NCI-H446 (cell line): ENCODE measurements at regions not wholly inside any gene's neighbourhood (a gene's known extent, or its start where the extent isn't known, plus 50 kb on each side); places are given as distances from the start of the nearest gene placed in this dataset.
"Not testable (repeated sequence)": the region's sequence is repeated elsewhere in the genome, so short reads cannot be mapped to it uniquely, and the experiment has no call there.

ENCODE experiments used
- DNase-seq, 2 experiments: peaks; one replicate each; lab custom pipeline; 2025; lab: John Stamatoyannopoulos, UW

DNA sequence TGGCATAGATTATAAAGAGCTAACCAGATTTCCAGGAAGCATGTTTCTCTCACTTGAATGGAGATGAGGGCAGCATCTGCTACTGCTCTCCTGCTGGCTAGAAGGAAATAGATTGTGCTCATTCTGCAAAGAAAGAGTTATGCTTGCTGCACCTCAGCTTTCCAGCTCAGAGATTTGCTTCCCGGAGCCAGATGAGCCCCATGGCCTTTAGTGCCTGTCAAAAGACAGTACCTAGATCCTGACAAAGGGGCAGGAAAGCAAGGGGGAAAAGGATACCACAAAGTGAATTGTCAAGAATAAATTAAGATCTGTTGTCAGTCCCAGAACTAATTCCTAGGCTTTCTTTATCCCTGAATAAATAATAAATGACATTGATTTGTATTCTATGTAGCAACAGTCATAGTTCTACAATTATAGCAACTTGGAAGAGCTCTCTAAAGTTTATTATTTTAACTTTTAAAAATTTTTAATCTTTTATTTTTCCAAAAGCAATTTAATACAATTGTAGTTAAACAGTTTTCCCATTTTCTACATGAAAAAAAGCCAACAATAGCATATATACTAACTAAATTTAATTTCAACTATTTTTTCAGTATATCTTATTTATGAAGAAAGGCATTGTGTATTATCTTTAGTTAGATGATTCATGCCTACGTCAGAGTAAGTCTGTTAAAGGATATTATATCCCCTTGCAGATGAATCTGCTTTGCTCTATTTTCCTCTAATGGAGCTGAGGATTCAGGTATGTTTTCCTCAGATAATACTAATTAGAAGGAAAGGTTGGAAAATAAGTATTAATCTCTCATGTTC is 306.1 kb upstream of the DDI1 start:
- DNase-seq, result peak; percentile 72 to 86

DNA sequence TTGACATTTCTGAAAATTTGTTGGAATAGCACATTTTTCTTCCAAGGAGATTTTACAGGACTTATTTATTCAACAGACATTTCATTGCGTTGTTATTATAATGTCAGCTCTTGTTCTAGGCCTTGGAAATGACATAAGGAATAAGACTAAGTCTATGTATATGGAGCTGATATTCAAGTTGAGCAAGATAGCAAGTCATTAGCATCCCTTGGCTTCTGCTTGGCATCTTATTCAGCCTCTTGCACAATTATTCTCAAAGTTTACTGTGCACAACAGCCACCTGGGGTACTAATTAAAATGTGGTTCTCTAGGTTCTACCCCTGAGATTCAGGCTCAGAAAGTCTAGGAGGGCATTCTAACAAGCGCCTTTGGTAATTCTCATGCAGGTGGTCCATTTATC is 304.8 kb upstream of the DDI1 start:
- no peak for DNase-seq

DNA sequence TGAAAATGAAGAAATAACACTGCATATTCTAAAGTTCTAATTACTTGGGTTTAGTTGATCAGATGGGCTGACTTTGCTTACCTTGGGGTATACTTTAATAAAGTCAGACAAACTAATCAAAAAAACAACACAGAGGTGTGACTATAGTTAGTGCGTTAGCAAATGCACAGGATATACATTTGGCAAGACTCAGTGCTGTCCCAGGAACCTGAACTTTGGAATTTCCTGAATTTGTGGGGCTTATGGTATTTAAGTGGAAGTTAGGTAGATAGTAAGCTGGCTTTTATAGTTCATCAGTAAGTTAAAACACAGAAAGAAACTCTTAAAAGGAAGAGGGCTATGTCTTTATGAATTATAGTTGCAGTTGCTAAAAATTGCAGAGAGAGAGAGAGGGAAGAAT is 302.6 kb upstream of the DDI1 start:
- DNase-seq, result no peak

DNA sequence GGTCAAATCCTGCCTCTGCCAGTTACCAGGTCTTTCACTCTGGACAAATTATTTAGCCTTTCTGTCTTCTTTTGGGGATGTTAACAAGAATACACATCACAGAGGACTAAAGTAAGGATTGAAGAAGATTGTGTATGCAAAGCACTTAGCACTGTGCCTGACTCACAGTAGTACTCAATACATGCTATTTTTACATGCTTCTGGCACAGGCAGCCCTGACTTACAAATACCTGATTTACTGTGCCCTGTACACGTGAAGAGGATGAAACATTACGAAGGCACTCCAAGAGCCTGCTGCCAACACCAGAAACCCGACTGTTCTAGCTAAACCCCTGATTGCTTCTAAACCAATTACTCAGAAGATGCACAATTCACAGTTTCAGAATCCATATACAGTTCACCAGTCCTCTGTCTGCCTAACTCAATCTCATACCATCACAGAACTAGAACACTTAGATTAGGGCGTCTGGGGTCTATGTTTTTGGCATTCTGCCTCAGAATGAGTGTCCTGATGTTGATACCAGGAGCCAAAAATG is 300.9 kb upstream of the DDI1 start:
- peak; percentile 34 to 82 for DNase-seq

DNA sequence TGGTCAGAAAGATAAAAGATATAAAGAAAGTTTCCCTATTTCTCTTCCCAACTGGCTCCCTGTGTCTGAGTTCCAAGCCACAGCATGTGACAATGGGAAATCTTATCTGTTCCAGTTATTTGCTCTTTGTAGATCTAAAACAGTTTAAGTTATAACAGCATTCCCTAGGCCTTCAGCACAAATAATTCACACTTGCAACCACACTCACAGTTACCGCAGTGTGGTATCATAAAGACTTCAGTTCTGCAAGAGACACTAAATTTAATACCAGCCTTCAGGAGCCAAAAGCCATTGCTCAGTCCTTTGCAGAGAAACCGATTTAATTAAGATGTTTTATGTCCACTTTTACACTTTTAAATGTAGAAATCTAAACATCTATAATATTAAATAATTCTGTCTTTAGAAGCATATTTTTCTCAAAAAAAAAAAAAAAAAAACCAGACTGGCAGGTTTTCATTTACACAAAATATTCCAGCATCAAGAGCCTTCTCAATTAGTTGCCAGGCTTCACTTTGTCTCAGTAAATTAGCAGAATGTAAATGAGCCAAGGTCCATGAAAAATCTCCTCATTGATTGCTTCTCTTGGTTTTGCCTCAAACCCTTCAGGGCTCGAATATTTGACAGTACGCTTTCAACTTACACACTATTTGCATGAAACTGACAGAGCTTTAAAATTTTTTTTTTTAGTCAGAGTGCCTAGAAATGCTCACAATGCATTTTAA is 300.0 kb upstream of the DDI1 start:
- no peak for DNase-seq

DNA sequence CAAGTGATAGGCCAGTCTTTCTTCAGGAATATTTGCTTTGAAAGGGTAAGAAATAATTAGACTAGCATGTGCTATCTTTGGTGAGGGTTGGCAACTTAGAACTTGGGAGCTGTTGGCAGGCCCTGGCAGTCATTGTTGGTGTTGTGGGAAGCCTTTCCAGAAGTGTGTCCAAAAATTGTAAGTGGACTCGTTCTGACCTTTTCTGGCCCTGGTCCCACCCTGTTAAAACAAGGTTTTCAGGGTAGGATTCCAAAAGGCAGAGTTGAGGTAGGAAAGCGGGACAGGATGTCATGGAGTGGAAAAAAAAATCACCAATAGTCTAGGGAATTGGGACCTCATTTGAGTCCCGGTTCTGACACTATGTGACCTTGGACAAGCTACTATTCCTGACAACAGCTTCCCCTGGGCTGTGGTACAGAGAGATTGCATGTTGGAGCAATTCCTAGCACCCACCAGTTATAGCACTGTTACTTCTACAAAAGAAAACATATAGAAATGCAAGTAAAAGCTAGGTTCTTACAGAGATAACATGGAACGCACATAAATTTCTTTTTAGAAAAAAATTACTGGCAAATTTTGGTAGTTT is 299.3 kb upstream of the DDI1 start:
- peak; percentile 24 to 70 for DNase-seq

DNA sequence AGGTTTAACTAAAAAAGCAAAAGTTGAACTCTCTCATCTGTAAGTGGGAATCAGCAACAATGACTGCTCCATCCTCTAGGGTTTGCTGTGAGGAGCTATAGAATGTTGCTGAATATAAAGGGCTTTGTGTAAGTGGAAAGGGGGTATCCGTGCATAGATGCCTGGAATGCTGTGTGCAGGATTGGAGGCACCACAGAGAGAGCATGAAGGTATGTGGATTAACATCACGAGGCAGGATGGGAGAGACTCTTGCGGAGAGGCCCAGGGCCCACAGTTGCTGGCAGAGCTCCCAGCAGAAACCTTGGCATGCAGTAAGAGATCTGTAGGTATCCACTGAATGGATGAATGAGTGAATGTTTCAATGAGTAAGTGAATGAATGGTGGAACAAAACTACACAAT is 298.7 kb upstream of the DDI1 start:
- peak; percentile 12 to 65 for DNase-seq

DNA sequence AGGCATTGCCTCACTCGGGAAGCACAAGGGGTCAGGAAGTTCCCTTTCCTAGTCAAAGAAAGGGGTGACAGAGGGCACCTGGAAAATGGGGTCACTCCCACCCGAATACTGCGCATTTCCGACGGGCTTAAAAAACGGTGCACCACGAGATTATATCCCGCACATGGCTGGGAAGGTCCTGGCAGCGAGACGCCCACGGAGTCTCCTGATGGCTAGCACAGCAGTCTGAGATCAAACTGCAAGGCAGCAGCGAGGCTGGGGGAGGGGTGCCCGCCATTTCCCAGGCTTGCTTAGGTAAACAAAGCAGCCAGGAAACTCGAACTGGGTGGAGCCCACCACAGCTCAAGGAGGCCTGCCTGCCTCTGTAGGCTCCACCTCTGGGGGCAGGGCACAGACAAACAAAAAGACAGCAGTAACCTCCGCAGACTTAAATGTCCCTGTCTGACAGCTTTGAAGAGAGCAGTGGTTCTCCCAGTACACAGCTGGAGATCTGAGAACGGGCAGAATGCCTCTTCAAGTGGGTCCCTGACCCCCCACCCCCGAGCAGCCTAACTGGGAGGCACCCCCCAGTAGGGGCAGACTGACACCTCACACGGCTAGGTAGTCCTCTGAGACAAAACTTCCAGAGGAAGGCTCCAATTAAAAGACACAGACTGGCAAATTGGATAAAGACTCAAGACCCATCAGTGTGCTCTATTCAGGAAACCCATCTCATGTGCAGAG is 297.2 kb upstream of the DDI1 start:
- DNase-seq, result not testable (repeated sequence)

DNA sequence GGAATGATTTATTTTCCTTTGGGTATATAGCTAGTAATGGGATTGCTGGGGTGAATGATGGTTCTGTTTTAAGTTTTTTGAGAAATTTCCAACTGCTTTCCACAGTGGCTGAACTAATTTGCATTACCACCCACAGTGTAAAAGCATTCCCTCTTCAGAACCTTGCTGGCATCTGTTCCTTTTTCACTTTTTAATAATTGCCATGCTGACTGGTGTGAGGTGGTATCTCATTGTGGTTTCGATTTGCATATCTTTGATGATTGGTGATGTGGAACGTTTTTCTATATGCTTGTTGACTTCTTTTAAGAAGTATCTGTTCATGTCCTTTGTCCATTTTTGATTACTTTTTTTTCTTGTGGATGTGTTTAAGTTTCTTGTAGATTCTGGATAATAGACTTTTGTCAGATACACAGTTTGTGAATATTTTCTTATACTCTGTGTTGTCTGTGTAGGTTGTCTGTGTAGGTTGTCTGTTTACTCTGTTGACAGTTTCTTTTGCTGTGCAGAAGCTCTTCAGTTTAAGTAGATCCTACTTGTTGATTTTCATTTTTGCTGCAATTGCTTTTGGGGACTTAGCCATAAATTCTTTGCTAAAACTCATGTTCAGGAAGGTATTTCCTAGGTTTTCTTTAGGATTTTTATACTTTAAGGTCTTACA is 291.8 kb upstream of the DDI1 start:
- no peak for DNase-seq

DNA sequence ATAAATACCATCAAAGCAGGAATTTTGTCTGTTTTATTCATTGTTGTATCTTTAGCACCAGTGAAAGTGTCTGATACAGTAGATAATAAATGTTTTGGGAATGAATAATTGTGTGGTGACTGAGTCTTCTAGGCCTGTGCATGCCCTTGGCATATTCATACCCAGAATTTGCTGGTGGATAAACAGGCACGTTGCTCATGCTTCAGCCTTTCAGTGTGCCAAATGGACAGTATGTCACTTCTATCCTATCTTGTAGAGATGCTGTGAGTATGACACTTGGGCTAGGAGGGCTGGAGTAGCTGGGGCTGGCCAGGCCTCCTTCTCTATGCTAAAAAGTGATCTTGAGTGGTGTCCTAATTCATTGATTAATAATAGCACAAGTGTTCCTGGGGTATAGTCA is 287.3 kb upstream of the DDI1 start:
- no peak for DNase-seq

DNA sequence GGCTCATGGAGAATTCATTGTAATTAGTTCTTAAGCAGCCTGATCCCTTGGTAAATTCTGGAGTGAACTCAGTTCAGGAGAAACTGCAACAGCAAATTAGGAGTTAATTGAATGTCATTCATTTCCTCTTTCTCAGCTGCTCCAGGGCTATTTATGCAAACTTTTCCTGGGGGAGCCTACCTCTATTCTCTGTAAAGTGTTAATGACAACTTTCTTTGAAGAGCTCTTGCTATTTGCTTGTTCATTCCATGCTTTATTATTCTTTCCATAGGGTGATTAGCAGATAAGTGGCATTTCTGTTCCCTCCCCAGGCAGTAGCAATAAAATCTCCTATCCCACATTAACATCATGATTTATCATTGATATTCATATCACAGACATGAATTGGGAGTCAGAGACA is 267.6 kb upstream of the DDI1 start:
- DNase-seq, result no peak

DNA sequence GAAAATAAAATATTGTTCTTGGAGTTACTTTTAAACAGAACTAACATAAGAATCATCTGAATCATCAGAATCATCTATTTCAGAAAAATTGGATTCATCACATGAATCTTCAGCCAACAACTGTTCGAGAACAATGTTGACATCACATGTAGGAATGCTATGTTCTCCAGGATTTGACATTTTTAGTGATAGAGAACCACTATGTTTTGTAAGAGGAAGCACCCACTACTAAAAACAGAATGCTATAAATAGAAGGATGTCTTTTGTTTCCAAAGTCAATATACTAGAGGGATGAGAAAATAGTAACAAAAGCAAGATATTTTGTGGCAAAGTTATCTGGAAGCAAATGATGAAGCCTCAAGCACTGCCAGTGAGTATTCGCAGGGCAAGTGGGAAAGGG is 263.4 kb upstream of the DDI1 start:
- DNase-seq, result no peak

DNA sequence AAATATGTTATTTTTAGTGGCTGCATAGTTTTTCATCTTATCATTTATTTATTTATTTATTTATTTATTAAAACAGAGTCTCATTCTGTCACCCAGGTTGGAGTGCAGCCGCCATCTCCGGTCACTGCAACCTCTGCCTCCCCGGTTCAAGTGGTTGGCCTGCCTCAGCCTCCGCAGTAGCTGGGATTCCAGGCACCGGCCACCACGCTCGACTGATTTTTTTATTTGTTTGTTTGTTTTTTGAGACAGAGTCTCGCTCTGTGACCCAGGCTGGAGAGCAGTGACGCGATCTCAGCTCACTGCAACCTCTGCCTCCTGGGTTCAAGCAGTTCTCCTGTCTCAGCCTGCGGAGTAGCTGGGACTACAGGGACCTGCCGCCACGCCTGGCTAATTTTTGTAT is 262.9 kb upstream of the DDI1 start:
- DNase-seq, result no peak

DNA sequence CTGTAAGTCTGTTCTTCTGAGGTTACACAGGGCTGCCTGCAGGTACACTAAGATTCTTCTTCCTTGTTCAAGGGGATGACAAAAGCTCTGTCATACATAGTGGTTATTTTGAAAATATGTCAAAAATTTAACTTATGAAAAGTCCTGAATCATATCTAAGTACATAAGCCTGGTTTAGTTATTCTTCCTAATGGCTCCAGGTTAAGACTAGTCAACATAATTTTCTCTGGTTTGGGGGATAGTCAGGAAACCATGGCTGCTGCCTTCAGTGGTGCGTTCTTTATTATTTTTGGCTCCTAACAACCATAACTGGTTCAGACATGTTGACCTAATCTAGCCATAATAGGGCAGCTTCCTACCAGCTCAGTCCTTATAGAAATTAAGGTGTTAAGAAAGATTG is 257.4 kb upstream of the DDI1 start:
- no peak for DNase-seq

DNA sequence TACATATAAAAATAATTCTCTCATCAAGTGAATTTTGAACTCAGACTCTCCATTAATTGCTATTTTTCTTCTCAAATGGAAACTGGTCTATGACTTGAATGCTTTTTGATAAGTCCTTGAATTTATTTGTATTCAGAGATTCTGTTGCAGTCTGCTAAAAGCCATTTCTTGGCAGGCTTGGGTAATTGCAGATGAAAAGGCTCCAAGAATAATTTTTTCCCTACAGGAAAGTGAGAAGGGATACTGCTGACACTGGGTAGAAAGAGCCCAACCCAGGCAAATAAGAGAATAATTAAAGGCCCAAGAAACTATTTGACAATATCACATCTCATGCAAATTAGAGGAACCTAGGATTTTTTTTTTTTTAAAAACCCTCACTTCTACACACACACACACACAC is 246.5 kb upstream of the DDI1 start:
- DNase-seq, result peak; percentile 9 to 61

DNA sequence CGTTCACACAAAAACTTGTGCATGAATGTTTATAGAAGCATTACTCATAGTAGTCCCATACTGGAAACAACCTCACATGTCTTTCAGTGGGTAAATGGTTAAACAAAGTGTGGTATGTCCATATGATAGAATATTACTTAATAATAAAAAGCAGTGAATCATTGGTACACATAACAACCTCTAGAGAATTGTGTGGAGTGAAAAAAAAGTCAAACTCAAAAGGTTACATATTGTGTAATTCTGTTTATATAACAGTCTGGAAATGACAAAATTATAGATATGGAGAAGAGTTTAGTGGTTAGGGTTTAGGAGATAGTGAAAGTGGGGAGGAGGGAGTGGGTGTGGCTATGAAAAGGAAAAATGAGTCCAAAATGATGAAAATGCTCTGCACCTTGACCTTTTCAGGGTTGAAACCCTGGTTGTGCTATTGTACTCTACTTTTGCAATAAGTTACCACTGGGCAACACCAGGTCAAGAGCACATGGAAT is 243.4 kb upstream of the DDI1 start:
- DNase-seq, result no peak

DNA sequence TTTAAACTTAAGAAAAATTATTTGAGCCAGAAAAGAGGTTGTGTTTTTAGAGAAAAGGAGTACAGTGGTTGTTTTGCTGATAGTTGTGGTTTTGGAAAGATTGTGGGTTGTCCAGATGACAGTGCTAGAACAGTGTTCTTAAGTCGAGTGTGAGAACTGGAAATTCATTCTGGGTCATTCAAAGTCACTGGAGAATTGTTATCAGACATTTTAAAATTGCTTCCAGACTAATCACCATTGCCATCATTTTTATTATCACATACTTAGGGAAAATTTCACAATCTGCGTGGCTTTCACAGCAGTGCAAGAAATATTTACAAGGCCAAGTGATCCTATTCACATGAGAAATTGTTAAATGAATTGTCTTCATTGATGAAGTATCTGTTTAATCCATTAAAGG is 242.2 kb upstream of the DDI1 start:
- DNase-seq, result no peak

DNA sequence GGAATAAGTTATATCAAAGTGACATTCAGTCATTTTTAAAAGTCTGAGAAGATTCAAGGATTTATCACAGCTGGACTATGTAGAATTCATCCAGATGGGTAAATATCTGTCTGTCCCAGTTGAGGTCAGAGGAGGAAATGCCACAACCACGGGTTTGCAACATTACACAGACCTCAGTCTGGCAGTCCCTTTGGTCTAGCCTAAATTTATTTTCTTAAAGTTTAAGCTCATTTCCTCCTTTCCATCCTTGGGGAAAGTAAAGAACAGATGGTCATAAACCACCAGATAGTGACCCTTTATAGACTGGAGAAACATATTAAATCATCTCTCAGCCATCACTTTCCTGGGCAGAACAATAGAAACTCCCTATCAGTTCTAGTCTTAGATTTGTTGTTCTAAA is 238.4 kb upstream of the DDI1 start:
- DNase-seq, result no peak

DNA sequence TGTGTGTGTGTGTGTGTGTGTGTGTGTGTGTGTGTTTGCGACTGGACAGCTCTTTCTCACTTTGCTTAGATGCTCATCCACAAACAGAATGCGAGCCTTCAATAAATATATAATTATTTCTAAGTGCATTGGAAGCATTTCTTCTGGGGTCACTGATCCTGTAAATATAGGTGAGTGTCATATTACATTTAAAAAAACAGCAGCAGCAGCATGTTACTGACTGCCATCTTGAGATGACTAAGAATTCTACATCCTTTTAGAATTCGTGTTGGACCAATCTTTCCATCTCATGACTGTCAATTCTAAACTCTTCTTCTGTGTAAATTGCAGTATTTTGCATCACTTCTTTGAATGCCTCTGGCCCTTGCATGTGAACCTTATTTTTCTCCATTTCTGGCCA is 238.0 kb upstream of the DDI1 start:
- DNase-seq, result no peak

DNA sequence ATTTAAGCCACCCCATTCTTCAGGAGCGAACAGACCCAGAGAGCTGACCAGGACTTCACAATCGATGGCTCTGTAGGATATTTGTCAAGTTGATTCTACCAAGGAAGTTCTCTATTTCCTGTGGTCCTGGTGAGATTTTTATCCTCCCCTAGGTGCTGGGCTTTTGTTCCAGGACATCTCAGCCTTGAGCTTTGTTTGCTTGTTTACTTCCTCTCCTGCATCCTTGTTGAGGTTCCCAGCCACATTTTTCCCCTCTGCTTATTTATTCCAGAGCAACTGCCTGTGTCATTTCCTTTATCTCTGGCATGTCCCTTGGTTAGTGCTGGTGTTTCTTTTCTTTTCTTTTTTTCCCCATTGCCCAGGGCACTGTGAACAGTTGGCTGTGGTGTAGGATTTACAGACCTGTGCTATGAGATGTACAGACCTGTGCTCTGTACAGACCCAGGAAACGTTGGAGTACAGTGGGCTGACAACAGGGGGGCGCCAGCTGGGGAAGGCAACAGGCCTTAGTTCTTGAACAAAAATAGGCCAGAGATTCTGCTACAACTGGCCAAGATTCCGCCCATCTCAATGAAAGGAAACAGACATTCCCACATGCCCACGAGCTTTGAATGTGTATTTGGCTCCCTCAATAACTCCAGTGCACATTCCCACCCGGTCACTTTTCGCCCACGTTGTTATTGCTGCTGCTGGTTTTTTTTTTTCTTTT is 235.9 kb upstream of the DDI1 start:
- no peak for DNase-seq

DNA sequence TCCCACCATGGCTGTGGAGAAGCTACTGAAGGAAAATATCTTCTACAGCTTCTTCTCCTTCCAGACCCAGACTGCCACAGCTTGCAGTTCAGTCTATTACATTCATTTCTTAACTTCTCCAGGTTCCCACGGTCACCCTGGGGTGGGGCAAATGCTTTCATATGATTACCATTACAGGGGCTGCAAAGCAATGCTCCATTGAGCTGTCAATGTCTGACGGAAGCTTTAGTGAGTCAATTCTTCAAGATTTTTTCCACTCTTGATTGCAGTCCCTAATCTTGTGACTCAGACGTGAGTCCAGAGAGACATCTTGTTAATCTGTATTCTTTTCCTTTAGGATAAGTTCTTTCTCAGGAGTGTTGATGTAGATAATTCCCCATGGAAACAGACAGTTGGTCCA is 233.4 kb upstream of the DDI1 start:
- DNase-seq, result no peak
